H1 (cell line): ENCODE measurements at regions not wholly inside any gene's neighbourhood (a gene's known extent, or its start where the extent isn't known, plus 50 kb on each side); places are given as distances from the start of the nearest gene placed in this dataset.

ENCODE experiments used
- GABPA ChIP-seq: IDR thresholded peaks from 2 replicates; pipeline ENCODE4 v1.6.1; 2011; ENCODE audit warnings: mild to moderate bottlenecking, low read length, moderate library complexity, borderline replicate concordance; ENCODE audit not compliant: insufficient read depth
- KDM4A ChIP-seq: IDR thresholded peaks from one replicate; pipeline ENCODE4 v1.7.1; 2012; ENCODE audit warnings: low read depth, mild to moderate bottlenecking, moderate library complexity, low read length, inconsistent platforms; ENCODE audit not compliant: severe bottlenecking
- POLR2AphosphoS5 ChIP-seq: IDR thresholded peaks from 2 replicates; pipeline ENCODE4 v1.6.1; 2011; ENCODE audit warnings: low read depth, low read length
- SP2 ChIP-seq: IDR thresholded peaks from 2 replicates; pipeline ENCODE4 v1.6.1; 2012; ENCODE audit warnings: mild to moderate bottlenecking, low read length, inconsistent platforms
- ZNF274 ChIP-seq: IDR thresholded peaks from 2 replicates; pipeline ENCODE4 v1.7.0; 2012; ENCODE audit warnings: low read length, borderline replicate concordance; ENCODE audit errors: extremely low read depth
- TF ChIP-seq, protein P1 (sequence below): IDR thresholded peaks from 2 replicates; pipeline ENCODE4 v1.6.1; 2012; ENCODE audit warnings: low read length, inconsistent platforms

DNA sequence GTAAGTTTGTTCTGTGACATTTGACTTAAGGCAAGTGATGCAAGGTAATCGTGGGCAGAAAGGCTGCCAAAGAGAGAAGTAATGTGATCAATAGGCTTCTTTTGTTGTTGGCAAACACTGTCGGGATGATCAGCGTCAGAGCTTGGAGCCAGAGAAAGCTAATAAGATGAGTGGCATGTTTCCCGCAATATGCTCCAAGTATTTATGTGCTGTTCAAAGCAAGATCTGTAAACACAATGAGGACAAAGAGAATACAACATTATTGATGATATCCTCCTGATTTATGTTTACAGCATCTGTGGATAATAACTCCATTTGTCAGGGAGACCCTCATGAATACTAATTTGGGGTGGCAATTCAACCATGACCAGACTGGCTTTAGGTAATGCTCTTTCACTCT lies 603.3 kb downstream of the TDRD15 start:
- TF ChIP-seq POLR2AphosphoS5 (no peak), SP2 (no peak), ZNF274 (no peak), KDM4A (no peak), GABPA (no peak)
- TF ChIP-seq, protein P1, sequence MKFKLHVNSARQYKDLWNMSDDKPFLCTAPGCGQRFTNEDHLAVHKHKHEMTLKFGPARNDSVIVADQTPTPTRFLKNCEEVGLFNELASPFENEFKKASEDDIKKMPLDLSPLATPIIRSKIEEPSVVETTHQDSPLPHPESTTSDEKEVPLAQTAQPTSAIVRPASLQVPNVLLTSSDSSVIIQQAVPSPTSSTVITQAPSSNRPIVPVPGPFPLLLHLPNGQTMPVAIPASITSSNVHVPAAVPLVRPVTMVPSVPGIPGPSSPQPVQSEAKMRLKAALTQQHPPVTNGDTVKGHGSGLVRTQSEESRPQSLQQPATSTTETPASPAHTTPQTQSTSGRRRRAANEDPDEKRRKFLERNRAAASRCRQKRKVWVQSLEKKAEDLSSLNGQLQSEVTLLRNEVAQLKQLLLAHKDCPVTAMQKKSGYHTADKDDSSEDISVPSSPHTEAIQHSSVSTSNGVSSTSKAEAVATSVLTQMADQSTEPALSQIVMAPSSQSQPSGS, result no peak
